ENCODE measurements at regions not wholly inside any gene's neighbourhood (a gene's known extent, or its start where the extent isn't known, plus 50 kb on each side); places are given as distances from the start of the nearest gene placed in this dataset.
A peak's percentile ranks its signal among the peaks of the same experiment; 100 is the strongest.

GRCh38 chrX:124223524-124223923 is 108.9 kb upstream of the TEX13D start:
- CTCF ChIA-PET = interaction anchor here (1.0 to 1.6 kb wide), 2 partner anchors 12 to 124 kb away, joined by 3 to 5 read pairs; no protein-coding TSS in a partner anchor
- H3K27me3 Mint-ChIP-seq = no peaks in the 10 kb centered on the region
- no peaks in the 10 kb centered on the region for H3K36me3 Mint-ChIP-seq
- H3K4me3 Mint-ChIP-seq = peak overlapping the region; percentile 33
- peaks cover 44% of the 10 kb centered on the region for H3K4me1 Mint-ChIP-seq
- DNase-seq = peak; percentile 55
- H3K9me3 Mint-ChIP-seq (ENCODE audit: low read depth) = no peaks in the 10 kb centered on the region
- ATAC-seq = peak; percentile 64
- H3K27ac Mint-ChIP-seq = peak overlapping the region; percentile 86

DNA sequence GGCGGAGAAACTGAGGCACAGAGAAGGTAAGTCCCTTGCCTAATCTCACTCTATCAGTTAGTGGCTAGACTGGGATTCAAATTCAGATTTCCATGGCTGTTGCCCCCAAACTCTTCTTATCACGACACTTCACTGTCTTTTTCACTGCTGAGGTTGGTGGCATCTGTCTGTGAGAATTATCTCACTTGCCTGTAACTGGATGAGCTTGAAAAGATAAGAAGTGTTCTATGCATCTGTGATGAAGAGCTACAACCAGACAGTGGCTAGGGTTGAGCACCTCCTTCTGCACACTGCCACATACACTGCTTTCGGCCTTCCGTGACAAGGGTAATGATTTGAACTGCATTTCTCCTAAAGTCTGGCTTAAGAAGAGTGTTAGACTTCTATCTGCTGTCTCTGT is 107.9 kb upstream of the TEX13D start:
- ATAC-seq (no peak), DNase-seq (no peak)
- no peaks in the 10 kb centered on the region for H3K9me3 Mint-ChIP-seq (ENCODE audit: low read depth)
- H3K27me3 Mint-ChIP-seq = no peaks in the 10 kb centered on the region
- H3K4me3 Mint-ChIP-seq = no peak overlapping the region
- no peaks in the 10 kb centered on the region for H3K36me3 Mint-ChIP-seq
- peaks cover 34% of the 10 kb centered on the region for H3K4me1 Mint-ChIP-seq
- H3K27ac Mint-ChIP-seq = peak overlapping the region; percentile 43
- CTCF ChIA-PET = interaction anchor here (1.0 to 1.6 kb wide), 2 partner anchors 13 to 123 kb away, joined by 3 to 5 read pairs; no protein-coding TSS in a partner anchor

DNA sequence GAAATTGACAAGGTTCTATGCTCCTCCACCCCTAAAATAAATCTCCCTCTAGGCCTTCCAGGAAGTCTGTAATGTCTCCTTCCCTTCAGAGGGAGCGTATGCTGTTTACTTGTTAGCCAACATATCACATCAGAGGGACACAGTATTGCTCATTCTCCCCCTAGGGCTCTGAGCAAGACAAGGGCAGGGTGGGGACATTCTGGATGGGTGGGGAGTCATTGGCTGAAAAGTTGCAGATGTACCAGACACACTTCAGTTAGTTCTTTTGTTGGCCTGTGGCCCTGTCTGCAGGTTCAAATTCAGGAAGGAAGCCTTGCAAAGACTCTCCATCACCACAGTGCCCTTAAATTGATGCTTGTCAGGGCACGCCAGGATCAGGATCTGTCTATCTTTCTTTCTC is 106.3 kb upstream of the TEX13D start:
- CTCF ChIA-PET = no interaction called here
- H3K4me1 Mint-ChIP-seq = peaks cover 29% of the 10 kb centered on the region
- DNase-seq = peak; percentile 43
- H3K9me3 Mint-ChIP-seq (ENCODE audit: low read depth) = no peaks in the 10 kb centered on the region
- ATAC-seq = peak; percentile 59
- H3K36me3 Mint-ChIP-seq = no peaks in the 10 kb centered on the region
- no peak overlapping the region for H3K4me3 Mint-ChIP-seq
- H3K27ac Mint-ChIP-seq = peak overlapping the region; percentile 70
- H3K27me3 Mint-ChIP-seq = no peaks in the 10 kb centered on the region

GRCh38 chrX:124228849-124229248 is 103.6 kb upstream of the TEX13D start:
- peaks cover 28% of the 10 kb centered on the region for H3K4me1 Mint-ChIP-seq
- no peaks in the 10 kb centered on the region for H3K27me3 Mint-ChIP-seq
- DNase-seq (no peak), ATAC-seq (no peak)
- H3K36me3 Mint-ChIP-seq = no peaks in the 10 kb centered on the region
- H3K27ac Mint-ChIP-seq = no peak overlapping the region
- CTCF ChIA-PET = interaction anchor here (2.4 kb wide), 1 partner anchor 11 kb away, joined by 7 read pairs; no protein-coding TSS in a partner anchor
- no peaks in the 10 kb centered on the region for H3K9me3 Mint-ChIP-seq (ENCODE audit: low read depth)
- H3K4me3 Mint-ChIP-seq = no peak overlapping the region

DNA sequence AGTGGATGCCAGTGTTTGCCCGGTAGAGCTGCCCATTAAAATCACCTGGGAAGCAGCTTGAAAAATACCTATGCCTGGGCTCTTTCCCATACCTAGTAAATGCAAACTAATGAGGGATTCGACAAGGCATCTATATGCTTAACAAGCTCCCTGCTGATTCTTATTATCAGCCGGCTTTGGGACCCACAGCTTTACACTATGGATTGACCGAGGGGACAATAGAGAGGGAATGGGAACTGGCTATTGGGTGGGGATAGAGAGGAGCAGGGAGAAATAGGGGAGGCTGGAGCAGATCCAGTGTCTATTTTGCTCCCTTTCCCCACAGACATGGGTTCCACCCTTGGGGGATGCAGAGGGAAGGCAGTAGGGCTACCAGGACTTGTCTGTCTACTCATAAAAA is 103.1 kb upstream of the TEX13D start:
- DNase-seq (no peak), ATAC-seq (no peak)
- no peaks in the 10 kb centered on the region for H3K9me3 Mint-ChIP-seq (ENCODE audit: low read depth)
- H3K36me3 Mint-ChIP-seq = no peaks in the 10 kb centered on the region
- H3K4me1 Mint-ChIP-seq = peaks cover 29% of the 10 kb centered on the region
- CTCF ChIA-PET = no interaction called here
- H3K27ac Mint-ChIP-seq = no peak overlapping the region
- no peak overlapping the region for H3K4me3 Mint-ChIP-seq
- H3K27me3 Mint-ChIP-seq = no peaks in the 10 kb centered on the region

DNA sequence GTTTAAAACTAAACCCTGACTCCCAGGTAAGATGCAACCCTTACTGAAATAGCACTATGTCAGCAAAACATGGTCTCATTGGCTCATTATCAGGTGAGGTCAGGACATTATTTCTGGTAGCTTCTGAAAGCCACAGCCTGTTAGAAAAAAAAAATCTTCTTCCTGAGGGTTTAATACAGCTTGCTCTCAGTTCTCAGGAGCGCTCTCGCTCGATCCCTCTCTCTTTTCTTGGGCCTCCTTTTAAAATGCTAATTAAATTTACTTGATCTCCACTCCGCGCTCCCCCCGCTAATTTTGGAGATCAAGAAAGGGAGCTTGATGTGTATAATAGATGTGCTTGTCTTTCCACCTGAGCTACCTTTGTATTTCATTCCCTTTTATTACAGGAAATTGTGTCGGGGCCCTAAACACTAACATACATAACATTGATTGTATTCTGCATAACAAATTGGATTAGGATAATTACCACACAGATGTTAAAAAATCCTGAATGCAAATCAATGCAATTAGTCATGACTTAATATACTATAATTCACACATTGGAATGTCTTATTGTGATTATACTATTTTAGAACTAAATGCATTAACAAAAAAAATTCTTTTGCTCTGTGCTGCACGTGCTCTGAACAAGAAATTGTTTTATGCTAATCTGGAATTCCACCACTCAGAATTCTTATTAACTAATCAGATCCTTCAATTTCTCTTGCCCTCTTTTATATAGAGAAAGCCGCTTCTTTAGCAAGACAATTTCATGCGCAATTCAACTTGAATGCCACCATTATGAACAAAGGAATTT is 101.6 kb upstream of the TEX13D start:
- Mint-ChIP-seq H3K9me3 (ENCODE audit: low read depth) (no peaks in the 10 kb centered on the region), H3K36me3 (peaks cover 2% of the 10 kb centered on the region), H3K27ac (no peak overlapping the region), H3K4me1 (peaks cover 25% of the 10 kb centered on the region), H3K4me3 (no peak overlapping the region), H3K27me3 (no peaks in the 10 kb centered on the region)
- CTCF ChIA-PET = no interaction called here
- ATAC-seq = no peak
- DNase-seq = no peak

DNA sequence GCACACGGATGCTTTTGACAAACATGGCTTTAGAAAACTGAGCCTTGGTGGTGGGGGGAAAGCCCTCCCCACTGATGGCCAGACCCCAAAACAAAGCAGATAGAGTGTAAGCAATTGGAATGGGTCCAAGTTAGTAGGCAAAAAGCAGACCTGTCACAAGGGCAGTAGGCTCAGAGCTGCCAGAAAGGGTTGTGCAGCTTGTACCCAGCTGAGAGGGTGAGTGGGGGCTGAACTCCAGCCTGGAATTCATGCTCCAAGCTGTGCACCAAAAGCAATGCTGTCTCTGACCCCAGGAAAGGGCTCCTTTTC is 101.1 kb upstream of the TEX13D start:
- DNase-seq (no peak), ATAC-seq (no peak)
- Mint-ChIP-seq H3K9me3 (ENCODE audit: low read depth) (no peaks in the 10 kb centered on the region), H3K4me1 (peaks cover 21% of the 10 kb centered on the region), H3K27me3 (no peaks in the 10 kb centered on the region), H3K36me3 (peaks cover 2% of the 10 kb centered on the region), H3K27ac (no peak overlapping the region), H3K4me3 (no peak overlapping the region)
- CTCF ChIA-PET = no interaction called here

- H3K4me3 Mint-ChIP-seq = no peak overlapping the region
- peaks cover 29% of the 10 kb centered on the region for H3K4me1 Mint-ChIP-seq
- ATAC-seq (peak; percentile 78), DNase-seq (peak; percentile 58)
- H3K27me3 Mint-ChIP-seq = no peaks in the 10 kb centered on the region
- peak overlapping the region; percentile 61 for H3K27ac Mint-ChIP-seq
- peaks cover 2% of the 10 kb centered on the region for H3K36me3 Mint-ChIP-seq
- CTCF ChIA-PET = no interaction called here
- H3K9me3 Mint-ChIP-seq (ENCODE audit: low read depth) = no peaks in the 10 kb centered on the region
Measured at GRCh38 chrX:124232523-124233201, 99.8 kb upstream of the TEX13D start.

DNA sequence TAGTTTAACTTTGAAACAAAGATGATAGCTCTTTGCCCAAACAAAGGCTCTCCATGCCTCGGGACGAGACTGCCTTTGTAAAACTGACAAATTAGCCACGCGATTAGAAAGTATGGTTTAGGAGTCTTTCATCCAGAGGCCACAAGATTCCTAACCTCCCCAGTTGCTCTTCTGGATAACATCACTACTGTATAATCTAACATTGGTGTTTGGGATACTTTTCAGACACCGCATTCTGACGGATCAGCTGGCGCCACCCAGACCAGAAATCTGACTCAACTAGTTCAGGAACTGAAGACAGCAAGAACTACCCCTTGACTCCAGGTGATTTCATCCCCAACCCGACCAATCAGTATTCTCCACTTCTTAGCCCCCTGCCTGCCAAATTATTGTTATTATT is 98.1 kb upstream of the TEX13D start:
- H3K9me3 Mint-ChIP-seq (ENCODE audit: low read depth) = no peaks in the 10 kb centered on the region
- H3K4me3 Mint-ChIP-seq = no peak overlapping the region
- CTCF ChIA-PET = no interaction called here
- H3K27ac Mint-ChIP-seq = no peak overlapping the region
- no peaks in the 10 kb centered on the region for H3K27me3 Mint-ChIP-seq
- peaks cover 40% of the 10 kb centered on the region for H3K4me1 Mint-ChIP-seq
- DNase-seq = no peak
- no peak for ATAC-seq
- peaks cover 2% of the 10 kb centered on the region for H3K36me3 Mint-ChIP-seq

GRCh38 chrX:124238268-124238667 is 94.2 kb upstream of the TEX13D start:
- H3K36me3 Mint-ChIP-seq = peaks cover 2% of the 10 kb centered on the region
- no peaks in the 10 kb centered on the region for H3K9me3 Mint-ChIP-seq (ENCODE audit: low read depth)
- CTCF ChIA-PET = interaction anchor here (1.4 kb wide), 1 partner anchor 21 kb away, joined by 3 read pairs; no protein-coding TSS in a partner anchor
- no peaks in the 10 kb centered on the region for H3K27me3 Mint-ChIP-seq
- ATAC-seq (peak; percentile 44), DNase-seq (no peak)
- no peak overlapping the region for H3K4me3 Mint-ChIP-seq
- peaks cover 52% of the 10 kb centered on the region for H3K4me1 Mint-ChIP-seq
- H3K27ac Mint-ChIP-seq = peak overlapping the region; percentile 71

DNA sequence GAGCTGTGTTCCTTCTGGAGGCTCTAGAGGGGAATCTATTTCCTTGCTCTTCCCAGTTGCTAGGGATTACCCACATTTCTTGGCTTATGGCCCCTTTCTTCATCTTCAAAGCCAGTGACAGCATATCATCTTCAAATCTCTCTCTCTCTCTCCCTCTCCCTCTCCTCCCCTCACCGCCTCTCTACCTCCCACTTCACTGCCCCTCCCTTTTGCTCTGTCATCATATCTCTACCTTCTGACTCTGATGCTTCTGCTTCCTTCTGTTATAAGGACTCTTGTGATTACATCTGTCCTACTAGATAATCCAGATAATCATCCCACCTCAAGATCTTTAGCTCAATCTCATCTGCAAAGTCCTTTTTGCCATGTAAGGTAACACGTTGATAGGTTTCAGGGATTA is 93.1 kb upstream of the TEX13D start:
- Mint-ChIP-seq H3K36me3 (peaks cover 2% of the 10 kb centered on the region), H3K4me3 (peak overlapping the region; percentile 24), H3K27ac (peak overlapping the region; percentile 67), H3K9me3 (ENCODE audit: low read depth) (no peaks in the 10 kb centered on the region), H3K27me3 (no peaks in the 10 kb centered on the region), H3K4me1 (peaks cover 48% of the 10 kb centered on the region)
- ATAC-seq (peak; percentile 55), DNase-seq (no peak)
- CTCF ChIA-PET = no interaction called here

DNA sequence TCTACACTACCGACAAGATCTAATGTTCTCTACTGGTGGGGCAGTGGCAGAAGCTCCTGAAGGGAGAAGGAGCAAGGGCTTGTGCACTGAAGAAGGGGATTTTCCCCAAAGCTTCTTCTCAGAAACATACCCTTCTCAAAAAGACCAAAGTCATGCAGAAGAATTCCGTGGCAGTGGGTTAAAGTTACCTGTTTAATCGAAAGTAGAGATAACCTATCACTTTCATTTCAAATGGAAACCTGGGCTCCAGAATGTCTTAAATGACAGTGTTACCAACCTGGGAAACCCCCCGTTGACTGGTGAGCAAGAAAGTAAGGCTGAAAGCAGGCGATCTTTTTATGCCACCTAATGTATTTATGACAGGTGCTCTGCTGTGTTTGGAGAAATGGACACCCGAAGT is 92.5 kb upstream of the TEX13D start:
- CTCF ChIA-PET = no interaction called here
- peaks cover 2% of the 10 kb centered on the region for H3K36me3 Mint-ChIP-seq
- H3K27me3 Mint-ChIP-seq = no peaks in the 10 kb centered on the region
- peak overlapping the region; percentile 24 for H3K4me3 Mint-ChIP-seq
- ATAC-seq = peak; percentile 75
- no peaks in the 10 kb centered on the region for H3K9me3 Mint-ChIP-seq (ENCODE audit: low read depth)
- peak overlapping the region; percentile 67 for H3K27ac Mint-ChIP-seq
- DNase-seq = peak; percentile 58
- peaks cover 46% of the 10 kb centered on the region for H3K4me1 Mint-ChIP-seq

- CTCF ChIA-PET = no interaction called here
- peaks cover 46% of the 10 kb centered on the region for H3K4me1 Mint-ChIP-seq
- ATAC-seq = no peak
- no peak overlapping the region for H3K27ac Mint-ChIP-seq
- H3K36me3 Mint-ChIP-seq = peaks cover under 1% of the 10 kb centered on the region
- DNase-seq = no peak
- H3K4me3 Mint-ChIP-seq = peak overlapping the region; percentile 24
- H3K9me3 Mint-ChIP-seq (ENCODE audit: low read depth) = no peaks in the 10 kb centered on the region
- no peaks in the 10 kb centered on the region for H3K27me3 Mint-ChIP-seq
Measured at GRCh38 chrX:124240422-124240821, 92.0 kb upstream of the TEX13D start.

DNA sequence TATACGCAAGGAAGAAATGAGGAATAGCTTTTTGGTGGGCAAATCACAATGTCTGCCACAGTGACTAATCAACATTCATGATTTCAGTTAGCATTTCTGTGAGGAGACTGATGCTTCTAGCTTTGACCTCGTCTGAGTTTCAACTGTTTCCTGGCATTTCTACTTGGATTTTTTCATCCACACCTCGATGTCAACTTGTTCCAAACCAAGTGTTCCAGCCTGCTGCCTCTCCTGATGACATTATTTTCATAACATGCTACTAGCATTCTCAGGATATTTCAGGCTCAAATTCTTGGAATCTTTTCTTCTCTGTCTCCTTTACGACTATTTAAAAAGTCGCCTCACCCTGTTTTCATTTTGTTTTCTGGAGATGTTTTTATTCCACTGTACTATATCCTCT is 90.3 kb upstream of the TEX13D start:
- H3K27me3 Mint-ChIP-seq = no peaks in the 10 kb centered on the region
- CTCF ChIA-PET = no interaction called here

More for the DNA sequence above, 90.3 kb upstream of the TEX13D start:
- ATAC-seq (no peak), DNase-seq (no peak)
- Mint-ChIP-seq H3K4me3 (no peak overlapping the region), H3K4me1 (peaks cover 42% of the 10 kb centered on the region), H3K27ac (no peak overlapping the region), H3K36me3 (no peaks in the 10 kb centered on the region), H3K9me3 (ENCODE audit: low read depth) (no peaks in the 10 kb centered on the region)

Measured in activated CD8-positive, alpha-beta memory T cell treated with anti-CD3 and anti-CD28 coated beads, Interleukin-2, amount 10 ng/mL, durations not matched to agents 7 days and 5 days (primary cell).